ENCODE measurements at regions not wholly inside any gene's neighbourhood (a gene's known extent, or its start where the extent isn't known, plus 50 kb on each side); places are given as distances from the start of the nearest gene placed in this dataset.

DNA sequence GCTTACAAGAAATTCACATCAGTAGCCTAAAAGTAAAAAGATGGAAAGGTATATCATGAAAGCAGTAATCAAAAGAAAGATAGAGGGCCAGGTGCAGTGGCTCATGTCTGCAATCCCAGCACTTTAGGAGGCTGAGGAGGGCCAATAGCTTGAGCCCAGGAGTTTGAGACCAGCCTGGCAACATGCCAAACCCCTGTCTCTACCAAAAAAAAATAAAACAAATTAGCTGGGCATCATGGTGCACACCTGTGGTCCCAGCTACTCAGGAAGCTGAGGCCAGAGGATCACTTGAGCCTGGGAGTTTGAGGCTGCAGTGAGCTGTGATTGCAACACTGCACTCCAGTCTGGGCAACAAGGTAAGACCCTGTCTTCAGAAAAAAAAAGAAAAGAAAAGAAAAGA is 55.5 kb downstream of the GSPT2 start:
- H3T11ph ChIP-seq (ENCODE audit: low read length) = no peak overlapping the region
- no peak overlapping the region for H3K4me3 Mint-ChIP-seq
- no peaks in the 10 kb centered on the region for H3K9me3 ChIP-seq (ENCODE audit: control insufficient read depth, low read depth, low read length)
- no peaks in the 10 kb centered on the region for H3K23me2 ChIP-seq (ENCODE audit: insufficient read length, low read depth, low read length, poor library complexity, severe bottlenecking)
- no peak overlapping the region for H3K27ac Mint-ChIP-seq
- no peak overlapping the region for H4K91ac ChIP-seq (ENCODE audit: insufficient read length, low read depth, low read length)
- no peak overlapping the region for H4K5ac ChIP-seq (ENCODE audit: insufficient read length, low read depth, low read length)
- no peak overlapping the region for H2BK20ac ChIP-seq (ENCODE audit: low read depth, low read length, poor library complexity, severe bottlenecking)
- no peaks in the 10 kb centered on the region for H3K27me3 ChIP-seq (ENCODE audit: insufficient read depth, low read length)
- TF ChIP-seq, protein P1, sequence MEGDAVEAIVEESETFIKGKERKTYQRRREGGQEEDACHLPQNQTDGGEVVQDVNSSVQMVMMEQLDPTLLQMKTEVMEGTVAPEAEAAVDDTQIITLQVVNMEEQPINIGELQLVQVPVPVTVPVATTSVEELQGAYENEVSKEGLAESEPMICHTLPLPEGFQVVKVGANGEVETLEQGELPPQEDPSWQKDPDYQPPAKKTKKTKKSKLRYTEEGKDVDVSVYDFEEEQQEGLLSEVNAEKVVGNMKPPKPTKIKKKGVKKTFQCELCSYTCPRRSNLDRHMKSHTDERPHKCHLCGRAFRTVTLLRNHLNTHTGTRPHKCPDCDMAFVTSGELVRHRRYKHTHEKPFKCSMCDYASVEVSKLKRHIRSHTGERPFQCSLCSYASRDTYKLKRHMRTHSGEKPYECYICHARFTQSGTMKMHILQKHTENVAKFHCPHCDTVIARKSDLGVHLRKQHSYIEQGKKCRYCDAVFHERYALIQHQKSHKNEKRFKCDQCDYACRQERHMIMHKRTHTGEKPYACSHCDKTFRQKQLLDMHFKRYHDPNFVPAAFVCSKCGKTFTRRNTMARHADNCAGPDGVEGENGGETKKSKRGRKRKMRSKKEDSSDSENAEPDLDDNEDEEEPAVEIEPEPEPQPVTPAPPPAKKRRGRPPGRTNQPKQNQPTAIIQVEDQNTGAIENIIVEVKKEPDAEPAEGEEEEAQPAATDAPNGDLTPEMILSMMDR (conservative IDR thresholded peaks at IDR 0.05) = no peak
- H3K18ac ChIP-seq (ENCODE audit: insufficient read length, low read depth, low read length) = no peak overlapping the region
- no peak overlapping the region for H3K56ac ChIP-seq (ENCODE audit: insufficient read length, low read depth, low read length)
- H3K9ac ChIP-seq (ENCODE audit: extremely low read depth, insufficient read length, low read length) = no peak overlapping the region
- peaks cover 6 to 7% of the 10 kb centered on the region in 2 experiments; a peak in 3 of 4 replicates for H3K4me1 Mint-ChIP-seq
- H2BK120ac ChIP-seq (ENCODE audit: low read depth, low read length, poor library complexity, severe bottlenecking) = no peak overlapping the region
- H4K20me1 ChIP-seq (ENCODE audit: control insufficient read depth, insufficient read depth, insufficient read length) = no peaks in the 10 kb centered on the region
- H3K27me3 Mint-ChIP-seq (ENCODE audit: low read depth) = peaks cover 2% of the 10 kb centered on the region; the same call in 1 of the 2 replicates
- H3K79me1 ChIP-seq (ENCODE audit: insufficient read depth, low read depth, low read length, poor library complexity, severe bottlenecking) = no peaks in the 10 kb centered on the region
- H2BK15ac ChIP-seq (ENCODE audit: low read depth, low read length) = no peak overlapping the region
- peaks cover under 1% of the 10 kb centered on the region; the same call in 1 of the 2 replicates for H3K79me2 ChIP-seq (ENCODE audit: insufficient read depth, low read length)
- no peak overlapping the region for H4K8ac ChIP-seq (replicated peaks; ENCODE audit: insufficient read length, low read depth, low read length)
- no peak overlapping the region for H3K4ac ChIP-seq (ENCODE audit: low read depth, low read length)
- DNase-seq = no peak
- H2AK5ac ChIP-seq (ENCODE audit: insufficient read length, low read length) = no peak overlapping the region
- no peak overlapping the region for H2BK5ac ChIP-seq (ENCODE audit: insufficient read length, low read length)
- H3K14ac ChIP-seq (ENCODE audit: insufficient read depth, low read length) = no peak overlapping the region
- peaks cover 0 to 4% (median 2%) of the 10 kb centered on the region in 3 experiments; a peak in 3 of 7 replicates for H3K36me3 Mint-ChIP-seq (ENCODE audit: insufficient read depth in 1 of 3, low read depth in 3 of 3)
- H3K4me1 ChIP-seq (ENCODE audit: insufficient read depth, low read length) = no peaks in the 10 kb centered on the region
- no peak overlapping the region for H3K27ac ChIP-seq (ENCODE audit: insufficient read length, low read depth, low read length)
- H3K9me3 Mint-ChIP-seq = peaks cover 57 to 64% of the 10 kb centered on the region in 2 experiments
- no peak overlapping the region for H2AFZ ChIP-seq (ENCODE audit: low read length)
- H2BK12ac ChIP-seq (ENCODE audit: insufficient read length, low read depth, low read length) = no peak overlapping the region
- no peak overlapping the region for H3K23ac ChIP-seq (ENCODE audit: insufficient read length, low read depth, low read length)
- no peak overlapping the region for H3K4me2 ChIP-seq (ENCODE audit: insufficient read depth, insufficient read length, low read length)

Data from H9 (cell line).